ENCODE measurements at regions not wholly inside any gene's neighbourhood (a gene's known extent, or its start where the extent isn't known, plus 50 kb on each side); places are given as distances from the start of the nearest gene placed in this dataset.
"Not testable (repeated sequence)": the region's sequence is repeated elsewhere in the genome, so short reads cannot be mapped to it uniquely, and the experiment has no call there.

GRCh38 chr3:95744896-95745295, 1069.5 kb upstream of the EPHA6 start:
- H3K36me3 ChIP-seq (ENCODE audit: control insufficient read depth in 2 of 4, insufficient read depth in 4 of 4, low read length in 3 of 4); H3K9ac ChIP-seq (replicated peaks in 1 of 4; ENCODE audit: extremely low read depth in 1 of 4, low read depth in 3 of 4, low read length in 3 of 4); H3K14ac ChIP-seq (ENCODE audit: insufficient read length); H4K91ac ChIP-seq (replicated peaks; ENCODE audit: insufficient read length, low read length); H2BK12ac ChIP-seq (ENCODE audit: low read depth, low read length); POLR2A ChIA-PET (ENCODE audit: partially characterized antibody); H2BK5ac ChIP-seq (ENCODE audit: low read depth, low read length); H3K27ac ChIP-seq (ENCODE audit: low read depth, low read length); H3K4me1 ChIP-seq (replicated peaks in 1 of 4; ENCODE audit: control insufficient read depth in 3 of 4, insufficient read depth in 4 of 4, low read length in 3 of 4); FAIRE-seq; H3K18ac ChIP-seq (ENCODE audit: extremely low read depth, low read length); H3K27me3 ChIP-seq (replicated peaks in 1 of 4; ENCODE audit: control insufficient read depth in 3 of 4, extremely low read depth in 1 of 4, insufficient read depth in 3 of 4, low read length in 3 of 4); H3K56ac ChIP-seq (replicated peaks; ENCODE audit: insufficient read length, low read depth, low read length); H3K23me2 ChIP-seq (ENCODE audit: low read depth, low read length); H3K4me2 ChIP-seq (ENCODE audit: insufficient read depth in 1 of 2, low read depth in 2 of 2, low read length in 2 of 2); H3K4me3 ChIP-seq (ENCODE audit: extremely low read depth in 1 of 4, insufficient read depth in 2 of 4, low read depth in 3 of 4, low read length in 4 of 4); H3K79me1 ChIP-seq (ENCODE audit: low read depth, low read length); H2AK5ac ChIP-seq (ENCODE audit: low read depth, low read length); H4K5ac ChIP-seq (ENCODE audit: insufficient read length, low read depth, low read length); CTCF ChIA-PET (ENCODE audit: partially characterized antibody); H2BK120ac ChIP-seq (replicated peaks; ENCODE audit: low read depth, low read length); H2BK20ac ChIP-seq (ENCODE audit: low read length); H3K23ac ChIP-seq (ENCODE audit: insufficient read length); H3K79me2 ChIP-seq (ENCODE audit: control insufficient read depth in 1 of 2, insufficient read depth in 2 of 2, low read length in 2 of 2); H2BK15ac ChIP-seq (ENCODE audit: low read length); H3K4ac ChIP-seq (replicated peaks; ENCODE audit: insufficient read length, low read depth, low read length); H4K20me1 ChIP-seq (replicated peaks in 1 of 2; ENCODE audit: control insufficient read depth in 1 of 2, insufficient read depth in 2 of 2, low read length in 2 of 2); DNase-seq (ENCODE audit: low read depth in 1 of 2, low spot score in 2 of 2); H4K8ac ChIP-seq (ENCODE audit: extremely low read depth, insufficient read depth, low read length); H2AFZ ChIP-seq (ENCODE audit: low read length): not testable (repeated sequence)
- H3K9me3 ChIP-seq (ENCODE audit: insufficient read depth in 2 of 2, low read depth in 1 of 2, low read length in 1 of 2) = peaks cover 3 to 15% of the 10 kb centered on the region in 2 experiments; a peak in 3 of 4 replicates
- 88% methylated on average over 6 of the region's 27 CpGs; no CpG with 5 or more reads in 1 of the 2 experiments for WGBS, 2 experiments (ENCODE audit: extremely low coverage in 1 of 2, insufficient coverage in 1 of 2, insufficient read length in 1 of 2, insufficient replicate concordance in 2 of 2, low coverage in 1 of 2, low lambda C conversion rate in 2 of 2, missing lambda C conversion rate in 1 of 2)

Data from H1 (cell line).